Mesendoderm (in vitro differentiated cells): ENCODE measurements at regions not wholly inside any gene's neighbourhood (a gene's known extent, or its start where the extent isn't known, plus 50 kb on each side); places are given as distances from the start of the nearest gene placed in this dataset.

ENCODE experiments used
- DNase-seq: peaks from one replicate; pipeline ENCODE4 v3.0.0; 2013
- H2AK5ac ChIP-seq: 2 replicates; pipeline ENCODE4 v1.6.1; 2013; ENCODE audit warnings: low read length, inconsistent platforms
- H2BK120ac ChIP-seq: 2 replicates; pipeline ENCODE4 v1.6.1; 2013; ENCODE audit warnings: low read depth, mild to moderate bottlenecking, low read length, moderate library complexity, mixed read lengths
- H2BK15ac ChIP-seq: replicated peaks from 2 replicates; pipeline ENCODE4 v1.6.1; 2013; ENCODE audit warnings: low read depth, mild to moderate bottlenecking, moderate library complexity
- H2BK5ac ChIP-seq: 2 replicates; pipeline ENCODE4 v1.6.1; 2013; ENCODE audit warnings: low read length, inconsistent platforms
- H3K18ac ChIP-seq: 2 replicates; pipeline ENCODE4 v1.6.1; 2013; ENCODE audit warnings: mild to moderate bottlenecking, low read length, mixed read lengths
- H3K23ac ChIP-seq: one replicate; pipeline ENCODE4 v1.6.1; 2013; ENCODE audit warnings: low read length
- H3K27ac ChIP-seq: 2 replicates; pipeline ENCODE4 v1.5.1; 2013; ENCODE audit warnings: low read depth, mild to moderate bottlenecking, inconsistent platforms, low read length, moderate library complexity
- H3K27me3 ChIP-seq: 2 replicates; pipeline ENCODE4 v1.6.1; 2013; ENCODE audit warnings: low read length, control low read depth, mild to moderate bottlenecking, inconsistent platforms; ENCODE audit not compliant: insufficient read depth, poor library complexity
- H3K36me3 ChIP-seq: 2 replicates; pipeline ENCODE4 v1.6.1; 2013; ENCODE audit warnings: low read length, inconsistent platforms; ENCODE audit not compliant: control insufficient read depth, insufficient read depth
- H3K4ac ChIP-seq: one replicate; pipeline ENCODE4 v1.6.1; 2013; ENCODE audit warnings: low read depth, mild to moderate bottlenecking, low read length, moderate library complexity
- H3K4me1 ChIP-seq: 2 replicates; pipeline ENCODE4 v1.6.1; 2013; ENCODE audit warnings: low read depth, low read length, inconsistent platforms; ENCODE audit not compliant: control insufficient read depth
- H3K4me2 ChIP-seq: 2 replicates; pipeline ENCODE4 v1.6.1; 2013; ENCODE audit warnings: low read length
- H3K4me3 ChIP-seq: 2 replicates; pipeline ENCODE4 v1.5.1; 2013; ENCODE audit warnings: mild to moderate bottlenecking, low read length
- H3K56ac ChIP-seq: one replicate; pipeline ENCODE4 v1.6.1; 2013; ENCODE audit warnings: low read length
- H3K79me1 ChIP-seq: 2 replicates; pipeline ENCODE4 v1.6.1; 2013; ENCODE audit warnings: low read length, inconsistent platforms
- H3K79me2 ChIP-seq: 2 replicates; pipeline ENCODE4 v1.6.1; 2013; ENCODE audit warnings: mild to moderate bottlenecking, low read length; ENCODE audit not compliant: control insufficient read depth, insufficient read depth
- H3K9ac ChIP-seq: 2 replicates; pipeline ENCODE4 v1.6.1; 2013; ENCODE audit warnings: low read length, inconsistent platforms
- H4K5ac ChIP-seq: one replicate; pipeline ENCODE4 v1.6.1; 2013; ENCODE audit warnings: low read length
- H4K8ac ChIP-seq: one replicate; pipeline ENCODE4 v1.6.1; 2013; ENCODE audit warnings: low read depth, mild to moderate bottlenecking, control low read depth, low read length, moderate library complexity
- WGBS: extraction: QIAGEN DNeasy Blood & Tissue Kit; methylation state at CpG from one replicate; pipeline ENCODE4 v1.1.7; 2013; ENCODE audit warnings: low lambda C conversion rate, missing lambda C conversion rate; ENCODE audit not compliant: insufficient coverage; ENCODE audit errors: extremely low coverage; 5-methylcytosine and 5-hydroxymethylcytosine counted together

DNA sequence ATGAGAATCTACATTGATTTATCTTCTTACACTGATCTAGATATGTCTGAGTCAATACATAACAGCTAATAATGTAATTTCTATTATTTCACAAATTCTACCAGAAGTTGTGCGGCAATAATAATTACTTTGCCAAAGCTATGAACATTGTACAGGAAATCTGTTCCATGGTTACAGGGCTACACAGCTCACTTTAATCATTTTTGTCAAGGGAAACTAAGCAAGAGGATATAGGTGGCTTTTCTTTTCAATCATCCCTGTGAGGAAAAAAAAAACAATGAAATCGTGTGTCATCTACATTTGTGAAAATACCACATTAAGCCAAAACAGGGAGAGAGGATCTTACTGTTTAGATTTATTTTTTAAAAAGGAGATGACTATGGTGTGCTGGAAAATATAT is 717.4 kb downstream of the NR2F1-AS1 start:
- no peaks in the 10 kb centered on the region for H3K4me1 ChIP-seq
- H3K4ac ChIP-seq, result no peak overlapping the region
- no peak overlapping the region for H3K4me3 ChIP-seq
- no peaks in the 10 kb centered on the region for H3K36me3 ChIP-seq
- no peak overlapping the region for H3K23ac ChIP-seq
- H3K56ac ChIP-seq, result no peak overlapping the region
- no CpG with 5 or more reads among the region's 2 CpGs for WGBS
- no peak overlapping the region for H2AK5ac ChIP-seq
- H3K9ac ChIP-seq, result no peak overlapping the region
- H4K5ac ChIP-seq, result no peak overlapping the region
- H2BK5ac ChIP-seq, result no peak overlapping the region
- no peak overlapping the region for H3K4me2 ChIP-seq
- H2BK15ac ChIP-seq, result no peak overlapping the region
- H3K27me3 ChIP-seq, result no peaks in the 10 kb centered on the region
- H3K27ac ChIP-seq, result no peak overlapping the region
- H3K79me2 ChIP-seq, result no peaks in the 10 kb centered on the region
- no peak overlapping the region for H4K8ac ChIP-seq
- no peaks in the 10 kb centered on the region for H3K79me1 ChIP-seq
- no peak for DNase-seq
- H2BK120ac ChIP-seq, result no peak overlapping the region
- H3K18ac ChIP-seq, result no peak overlapping the region

DNA sequence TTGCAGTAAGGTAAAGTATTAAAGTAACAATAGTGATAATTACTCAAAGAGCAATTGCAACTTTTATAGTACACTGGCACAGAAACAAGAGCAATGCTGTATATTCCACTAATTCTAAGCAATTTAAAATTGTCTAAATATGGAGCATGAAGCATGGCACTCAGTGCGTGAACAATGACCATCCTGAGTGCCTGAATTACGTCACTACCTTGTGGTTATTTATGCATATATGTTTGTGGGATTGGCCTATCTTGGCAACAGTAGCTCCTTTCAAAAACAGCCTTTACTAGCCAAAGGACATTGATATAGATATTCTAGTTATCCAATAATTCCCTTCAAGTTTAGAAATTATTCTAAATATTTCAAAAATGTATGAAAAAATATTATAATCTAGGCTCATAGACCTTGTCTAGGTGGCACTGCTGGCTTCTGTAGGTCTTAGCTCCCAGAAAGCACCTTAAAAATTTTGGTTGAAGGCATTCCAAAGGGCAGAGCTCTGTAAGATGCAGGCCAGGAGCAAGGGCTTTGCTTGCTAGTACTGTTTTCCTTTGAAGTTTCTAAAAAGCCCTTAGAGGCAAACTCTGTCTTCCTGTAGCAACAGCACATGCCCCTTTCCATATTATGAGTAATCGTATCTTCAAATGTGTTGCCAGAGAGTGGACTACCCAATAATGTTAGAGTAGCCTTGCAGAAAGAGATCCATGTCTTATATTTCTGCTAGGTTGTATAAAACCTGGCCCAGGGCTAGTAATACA is 719.3 kb downstream of the NR2F1-AS1 start:
- Histone ChIP-seq H4K8ac (no peak overlapping the region), H2BK120ac (no peak overlapping the region), H3K23ac (no peak overlapping the region), H3K79me1 (no peaks in the 10 kb centered on the region), H3K79me2 (no peaks in the 10 kb centered on the region), H3K9ac (no peak overlapping the region), H3K4ac (no peak overlapping the region), H3K27ac (no peak overlapping the region), H3K56ac (no peak overlapping the region), H3K4me1 (no peaks in the 10 kb centered on the region), H4K5ac (no peak overlapping the region), H2BK5ac (no peak overlapping the region), H2BK15ac (no peak overlapping the region), H3K36me3 (no peaks in the 10 kb centered on the region), H3K4me2 (no peak overlapping the region), H3K18ac (no peak overlapping the region), H3K27me3 (no peaks in the 10 kb centered on the region), H2AK5ac (no peak overlapping the region), H3K4me3 (no peak overlapping the region)
- no CpG with 5 or more reads among the region's 3 CpGs for WGBS
- DNase-seq, result no peak

DNA sequence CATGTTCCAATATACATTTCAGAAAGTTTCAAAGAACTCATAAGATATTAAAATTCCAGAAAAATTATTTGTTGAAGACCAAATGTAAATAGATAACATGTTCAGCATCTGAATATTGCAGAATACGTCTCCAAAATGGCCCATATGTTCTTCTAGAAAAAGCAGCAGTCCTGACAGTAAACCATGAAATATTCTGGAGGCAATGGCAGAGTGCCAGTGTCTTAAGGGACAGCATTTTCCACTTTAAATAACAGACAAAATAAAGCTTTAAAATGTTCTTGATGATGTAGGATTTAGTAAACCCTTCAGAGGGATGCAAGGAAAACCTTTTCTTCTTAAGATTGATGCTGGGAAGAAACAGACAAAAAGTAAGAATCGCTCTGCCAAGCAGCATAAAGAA is 721.0 kb downstream of the NR2F1-AS1 start:
- Histone ChIP-seq H2AK5ac (no peak overlapping the region), H3K56ac (no peak overlapping the region), H3K27me3 (no peaks in the 10 kb centered on the region), H3K36me3 (no peaks in the 10 kb centered on the region), H3K4me3 (no peak overlapping the region), H3K18ac (no peak overlapping the region), H2BK15ac (no peak overlapping the region), H3K4me2 (no peak overlapping the region), H4K8ac (no peak overlapping the region), H3K4ac (no peak overlapping the region), H3K23ac (no peak overlapping the region), H2BK120ac (no peak overlapping the region), H4K5ac (no peak overlapping the region), H2BK5ac (no peak overlapping the region), H3K27ac (no peak overlapping the region), H3K4me1 (no peaks in the 10 kb centered on the region), H3K9ac (no peak overlapping the region), H3K79me2 (no peaks in the 10 kb centered on the region), H3K79me1 (no peaks in the 10 kb centered on the region)
- WGBS, result no CpG with 5 or more reads among the region's 2 CpGs
- no peak for DNase-seq

DNA sequence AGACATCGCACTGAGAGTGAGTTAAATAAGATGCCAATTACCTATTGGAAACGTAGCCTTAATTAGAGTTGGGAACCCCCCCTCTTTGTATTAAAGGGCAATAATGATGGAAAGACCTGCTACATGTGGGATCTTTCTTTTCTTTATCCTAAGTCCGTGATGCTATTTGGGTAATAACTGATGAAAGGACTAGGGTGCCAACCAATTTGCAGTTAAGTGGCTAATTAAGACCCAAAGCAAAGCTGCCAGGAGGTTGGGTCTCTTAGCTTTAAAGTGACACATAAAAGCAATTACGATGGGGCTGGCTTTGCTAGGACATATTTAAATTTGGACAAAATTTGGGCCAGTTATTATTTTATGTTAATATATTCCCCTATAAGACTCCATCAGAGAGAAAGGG is 728.8 kb downstream of the NR2F1-AS1 start:
- Histone ChIP-seq H4K8ac (no peak overlapping the region), H3K4me2 (no peak overlapping the region), H3K56ac (no peak overlapping the region), H3K4me1 (no peaks in the 10 kb centered on the region), H2BK5ac (no peak overlapping the region), H3K23ac (no peak overlapping the region), H2BK120ac (no peak overlapping the region), H3K9ac (no peak overlapping the region), H3K79me2 (no peaks in the 10 kb centered on the region), H3K79me1 (no peaks in the 10 kb centered on the region), H3K18ac (no peak overlapping the region), H3K27me3 (no peaks in the 10 kb centered on the region), H2AK5ac (no peak overlapping the region), H3K4ac (no peak overlapping the region), H3K4me3 (no peak overlapping the region), H4K5ac (no peak overlapping the region), H2BK15ac (no peak overlapping the region), H3K36me3 (no peaks in the 10 kb centered on the region), H3K27ac (no peak overlapping the region)
- DNase-seq, result no peak
- WGBS, result no CpG with 5 or more reads among the region's 4 CpGs

DNA sequence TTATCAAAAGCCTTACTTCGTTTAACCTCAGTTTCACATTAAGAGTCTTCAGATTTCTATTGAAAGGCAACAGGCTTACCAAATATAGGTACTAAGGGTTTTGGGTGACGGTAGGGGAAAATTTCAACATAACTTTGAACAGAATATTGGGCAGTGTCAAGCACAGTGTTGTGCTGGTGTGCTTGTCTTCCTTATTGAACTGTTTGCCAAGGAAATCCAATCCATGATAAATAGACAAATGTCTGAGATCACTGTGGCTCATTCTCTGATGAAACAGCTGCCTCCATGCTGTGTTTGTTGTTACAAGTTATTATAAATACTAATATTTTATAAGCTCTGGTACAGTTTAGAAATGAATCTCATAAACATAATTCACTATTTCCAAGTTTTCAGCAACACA is 730.1 kb downstream of the NR2F1-AS1 start:
- Histone ChIP-seq H2BK15ac (no peak overlapping the region), H3K18ac (no peak overlapping the region), H3K27me3 (no peaks in the 10 kb centered on the region), H3K27ac (no peak overlapping the region), H3K56ac (no peak overlapping the region), H3K9ac (no peak overlapping the region), H3K4me3 (no peak overlapping the region), H3K23ac (no peak overlapping the region), H2BK5ac (no peak overlapping the region), H3K36me3 (no peaks in the 10 kb centered on the region), H3K79me1 (no peaks in the 10 kb centered on the region), H4K5ac (no peak overlapping the region), H4K8ac (no peak overlapping the region), H3K4me2 (no peak overlapping the region), H3K4ac (no peak overlapping the region), H2BK120ac (no peak overlapping the region), H3K4me1 (peaks cover 2% of the 10 kb centered on the region), H3K79me2 (no peaks in the 10 kb centered on the region), H2AK5ac (no peak overlapping the region)
- no CpG with 5 or more reads among the region's 2 CpGs for WGBS
- no peak for DNase-seq

DNA sequence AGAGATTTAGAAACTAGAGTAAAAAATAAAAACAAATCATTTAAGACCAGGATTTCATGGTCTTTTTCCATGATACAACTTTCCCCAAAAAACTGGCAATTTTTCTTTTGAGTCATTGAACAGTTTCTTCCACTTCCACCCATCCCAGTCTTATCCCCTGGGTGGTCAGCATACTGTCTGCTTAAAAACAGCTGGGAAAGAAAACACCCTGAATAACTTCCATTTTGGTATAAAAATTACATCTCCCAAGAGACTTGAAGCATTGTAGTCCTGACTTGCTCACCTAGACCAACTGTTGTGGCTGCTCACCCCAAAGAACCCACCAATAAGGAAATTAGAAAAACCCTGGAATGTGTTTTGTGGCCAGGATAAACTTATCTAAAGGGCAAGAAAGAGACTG is 731.3 kb downstream of the NR2F1-AS1 start:
- H4K8ac ChIP-seq, result no peak overlapping the region
- H3K23ac ChIP-seq, result no peak overlapping the region
- H2AK5ac ChIP-seq, result no peak overlapping the region
- no peak for DNase-seq
- no peak overlapping the region for H3K4me3 ChIP-seq
- H3K9ac ChIP-seq, result no peak overlapping the region
- no peak overlapping the region for H2BK5ac ChIP-seq
- H3K27ac ChIP-seq, result no peak overlapping the region
- no peak overlapping the region for H3K18ac ChIP-seq
- no peak overlapping the region for H3K4ac ChIP-seq
- H3K27me3 ChIP-seq, result no peaks in the 10 kb centered on the region
- H3K79me1 ChIP-seq, result no peaks in the 10 kb centered on the region
- no peaks in the 10 kb centered on the region for H3K36me3 ChIP-seq
- H3K4me2 ChIP-seq, result no peak overlapping the region
- H2BK120ac ChIP-seq, result no peak overlapping the region
- no peak overlapping the region for H4K5ac ChIP-seq
- H2BK15ac ChIP-seq, result no peak overlapping the region
- H3K4me1 ChIP-seq, result peaks cover 2% of the 10 kb centered on the region
- H3K56ac ChIP-seq, result no peak overlapping the region
- H3K79me2 ChIP-seq, result no peaks in the 10 kb centered on the region
